ENCODE measurements at regions not wholly inside any gene's neighbourhood (a gene's known extent, or its start where the extent isn't known, plus 50 kb on each side); places are given as distances from the start of the nearest gene placed in this dataset.

GRCh38 chrX:134174273-134174660 is 62.7 kb upstream of the CCDC160 start:
- Histone ChIP-seq H2AFZ (ENCODE audit: low read depth) (no peak overlapping the region), H3K79me2 (ENCODE audit: insufficient read depth, low read depth) (no peaks in the 10 kb centered on the region), H3K27me3 (ENCODE audit: insufficient read depth, low read depth) (no peaks in the 10 kb centered on the region), H3K9ac (no peak overlapping the region), H3K4me3 (IDR thresholded peaks at IDR 0.05; ENCODE audit: insufficient read depth, low read depth, low read length) (no peak overlapping the region), H3K4me1 (ENCODE audit: low read depth, poor library complexity, severe bottlenecking) (no peaks in the 10 kb centered on the region), H4K20me1 (ENCODE audit: insufficient read depth) (no peaks in the 10 kb centered on the region), H3K4me2 (no peak overlapping the region), H3K36me3 (ENCODE audit: insufficient read depth) (no peaks in the 10 kb centered on the region), H3K27ac (no peak overlapping the region)
- no peak for TF ChIP-seq CTCF (conservative IDR thresholded peaks at IDR 0.05; ENCODE audit: low read depth, low read length)

- H3K4me2 ChIP-seq, result no peak overlapping the region
- no peak overlapping the region for H3K27ac ChIP-seq
- H2AFZ ChIP-seq (ENCODE audit: low read depth), result no peak overlapping the region
These were observed 62.1 kb upstream of the CCDC160 start for GRCh38 chrX:134174859-134175258.

GRCh38 chrX:134177527-134177926 is 59.5 kb upstream of the CCDC160 start:
- Histone ChIP-seq H3K4me3 (IDR thresholded peaks at IDR 0.05; ENCODE audit: insufficient read depth, low read depth, low read length) (no peak overlapping the region), H2AFZ (ENCODE audit: low read depth) (no peak overlapping the region), H3K4me2 (no peak overlapping the region), H3K79me2 (ENCODE audit: insufficient read depth, low read depth) (no peaks in the 10 kb centered on the region), H4K20me1 (ENCODE audit: insufficient read depth) (no peaks in the 10 kb centered on the region), H3K27ac (no peak overlapping the region), H3K27me3 (ENCODE audit: insufficient read depth, low read depth) (no peaks in the 10 kb centered on the region), H3K9ac (no peak overlapping the region), H3K36me3 (ENCODE audit: insufficient read depth) (no peaks in the 10 kb centered on the region), H3K4me1 (ENCODE audit: low read depth, poor library complexity, severe bottlenecking) (no peaks in the 10 kb centered on the region)
- no peak for TF ChIP-seq CTCF (conservative IDR thresholded peaks at IDR 0.05; ENCODE audit: low read depth, low read length)

More at GRCh38 chrX:134174859-134175258, 62.1 kb upstream of the CCDC160 start:
- Histone ChIP-seq H3K9ac (no peak overlapping the region), H4K20me1 (ENCODE audit: insufficient read depth) (no peaks in the 10 kb centered on the region), H3K36me3 (ENCODE audit: insufficient read depth) (no peaks in the 10 kb centered on the region), H3K4me1 (ENCODE audit: low read depth, poor library complexity, severe bottlenecking) (no peaks in the 10 kb centered on the region), H3K27me3 (ENCODE audit: insufficient read depth, low read depth) (no peaks in the 10 kb centered on the region), H3K79me2 (ENCODE audit: insufficient read depth, low read depth) (no peaks in the 10 kb centered on the region), H3K4me3 (IDR thresholded peaks at IDR 0.05; ENCODE audit: insufficient read depth, low read depth, low read length) (no peak overlapping the region)
- TF ChIP-seq CTCF (conservative IDR thresholded peaks at IDR 0.05; ENCODE audit: low read depth, low read length), result no peak

- Histone ChIP-seq H2AFZ (ENCODE audit: low read depth) (no peak overlapping the region), H3K4me1 (ENCODE audit: low read depth, poor library complexity, severe bottlenecking) (no peaks in the 10 kb centered on the region), H3K9ac (no peak overlapping the region), H3K27ac (no peak overlapping the region), H3K79me2 (ENCODE audit: insufficient read depth, low read depth) (no peaks in the 10 kb centered on the region), H3K4me3 (IDR thresholded peaks at IDR 0.05; ENCODE audit: insufficient read depth, low read depth, low read length) (no peak overlapping the region), H3K27me3 (ENCODE audit: insufficient read depth, low read depth) (no peaks in the 10 kb centered on the region), H3K36me3 (ENCODE audit: insufficient read depth) (no peaks in the 10 kb centered on the region), H4K20me1 (ENCODE audit: insufficient read depth) (no peaks in the 10 kb centered on the region), H3K4me2 (no peak overlapping the region)
- no peak for TF ChIP-seq CTCF (conservative IDR thresholded peaks at IDR 0.05; ENCODE audit: low read depth, low read length)
These were observed 56.2 kb upstream of the CCDC160 start for GRCh38 chrX:134180601-134181274.

All from KMS-11 (cell line).